Activated CD4-positive, alpha-beta T cell treated with anti-CD3 and anti-CD28 coated beads for 48 hours (primary cell): ENCODE measurements at regions not wholly inside any gene's neighbourhood (a gene's known extent, or its start where the extent isn't known, plus 50 kb on each side); places are given as distances from the start of the nearest gene placed in this dataset.

Source experiments
- DNase-seq: peaks from one replicate; pipeline ENCODE4 v3.0.0-alpha.2; 2020

DNA sequence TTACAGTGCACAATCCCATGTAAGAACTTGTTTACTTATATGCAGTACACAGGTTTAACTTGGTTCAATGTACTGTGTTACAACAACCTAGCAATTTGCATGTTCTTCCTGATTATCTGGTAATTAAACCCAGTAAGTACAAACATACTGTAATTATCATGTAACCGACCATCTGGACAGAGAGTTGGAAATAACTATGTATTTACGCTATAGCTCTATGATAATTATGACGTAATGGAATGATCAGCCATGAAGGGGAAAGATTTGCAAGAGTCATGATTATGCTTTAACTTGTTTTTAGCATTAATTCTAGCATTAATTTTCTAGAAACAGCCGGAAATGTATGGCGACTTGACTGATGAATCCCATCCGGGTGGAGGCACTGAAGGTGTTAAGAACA lies 74.8 kb upstream of the SALL1 start:
- no peak for DNase-seq

DNA sequence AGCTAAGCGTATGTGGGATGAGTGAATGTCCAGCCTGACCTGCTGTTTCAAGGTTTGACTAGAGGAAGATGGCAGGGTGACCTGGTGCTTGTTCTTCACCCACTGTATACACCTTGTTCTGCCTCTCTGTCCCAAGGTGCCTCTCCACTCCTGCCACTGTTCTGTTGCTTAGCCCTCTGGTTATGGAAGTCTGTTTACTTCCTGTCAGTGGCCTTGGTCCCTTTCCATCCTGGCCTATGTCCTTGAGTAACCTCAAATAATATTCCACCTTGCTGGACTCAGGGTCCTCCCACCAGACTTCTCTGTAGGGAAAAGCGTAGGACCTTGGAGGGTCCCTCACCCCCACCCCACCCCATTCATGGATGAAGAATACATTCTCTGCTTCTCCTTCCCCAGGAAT lies 73.2 kb upstream of the SALL1 start:
- no peak for DNase-seq

DNA sequence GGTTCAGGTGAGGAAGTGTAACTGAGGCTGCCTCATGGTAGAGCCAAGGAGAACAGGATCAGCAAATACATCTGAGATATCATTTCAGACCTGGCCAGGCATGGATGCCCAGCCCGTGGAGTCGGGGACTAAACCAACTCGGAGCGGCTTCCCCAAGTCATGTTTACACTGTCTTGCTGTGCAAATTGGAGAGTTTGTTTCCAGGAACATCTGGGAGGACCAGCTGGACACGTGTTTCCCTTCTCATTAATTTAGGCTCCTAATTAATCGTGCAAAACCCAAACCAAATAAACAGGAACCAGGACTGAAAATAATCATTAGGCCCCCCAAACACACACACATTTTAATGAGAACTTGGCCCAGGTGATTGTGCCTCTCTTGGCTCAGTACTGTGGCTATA lies 70.9 kb upstream of the SALL1 start:
- DNase-seq, result no peak

DNA sequence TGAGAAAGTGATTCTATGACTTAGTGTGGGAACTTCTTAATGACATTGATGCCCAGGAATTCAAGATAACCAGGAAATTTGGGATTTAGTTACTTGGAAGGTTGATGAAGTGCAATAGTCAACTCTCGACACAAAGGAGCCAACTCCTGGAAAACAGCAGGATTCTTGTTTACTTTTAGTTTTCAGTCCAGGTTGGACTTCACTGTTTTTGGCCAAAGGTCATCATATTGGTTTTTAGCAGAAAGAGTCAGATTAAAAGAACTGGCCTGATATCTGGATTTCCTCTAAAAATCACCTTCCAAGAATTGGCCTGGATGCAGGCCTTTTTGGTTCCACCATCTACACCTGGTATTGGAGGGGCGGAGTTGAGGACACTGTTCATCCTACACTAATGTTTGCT lies 60.1 kb upstream of the SALL1 start:
- no peak for DNase-seq

DNA sequence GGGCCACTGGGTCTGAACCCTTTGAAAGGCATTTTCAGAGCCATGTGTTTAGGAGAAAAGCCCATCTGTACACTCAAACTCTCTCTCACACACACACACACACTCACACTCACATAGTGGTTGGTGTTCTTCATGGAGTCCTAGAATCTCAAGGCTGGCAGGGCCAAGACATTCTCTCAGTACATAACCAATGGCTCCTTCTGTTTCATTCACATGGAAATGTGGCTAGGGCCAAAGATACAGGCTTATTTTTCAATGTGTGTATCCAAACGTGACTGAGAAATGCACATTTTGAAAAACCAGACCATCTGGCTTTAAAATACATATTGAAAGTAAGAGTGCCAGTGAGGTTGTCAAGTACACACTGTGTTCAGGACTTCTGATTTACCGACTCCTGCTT lies 59.0 kb upstream of the SALL1 start:
- no peak for DNase-seq

DNA sequence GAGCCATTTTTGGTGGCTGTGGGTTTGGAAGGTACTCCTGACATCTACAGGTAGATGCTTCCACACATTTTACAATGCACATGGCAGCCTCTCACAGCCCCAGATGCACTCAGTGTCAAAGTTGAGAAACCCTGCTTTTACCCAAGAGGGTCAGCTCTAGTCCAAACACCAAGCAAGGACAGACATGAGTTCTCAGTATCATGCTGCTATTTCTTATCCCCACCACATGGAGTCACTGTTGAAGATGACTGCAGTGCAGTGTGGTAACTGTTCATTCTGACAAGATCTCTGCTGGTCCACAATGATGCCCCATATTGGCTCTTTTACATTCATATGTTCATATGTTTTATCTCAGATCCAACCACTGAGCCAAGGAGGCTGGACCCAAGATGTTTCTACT lies 50.5 kb upstream of the SALL1 start:
- DNase-seq, result no peak
